ENCODE measurements at regions not wholly inside any gene's neighbourhood (a gene's known extent, or its start where the extent isn't known, plus 50 kb on each side); places are given as distances from the start of the nearest gene placed in this dataset.
"Not testable (repeated sequence)": the region's sequence is repeated elsewhere in the genome, so short reads cannot be mapped to it uniquely, and the experiment has no call there.

- no peak for DNase-seq (ENCODE audit: low read depth in 2 of 2)
These were observed 194.1 kb upstream of the KBTBD8 start for GRCh38 chr3:66803721-66804695.

GRCh38 chr3:66808891-66809594 lies 189.1 kb upstream of the KBTBD8 start:
- no peak for DNase-seq (ENCODE audit: low read depth in 2 of 2)

- DNase-seq (ENCODE audit: low read depth in 2 of 2), result no peak
These were observed 188.5 kb upstream of the KBTBD8 start for GRCh38 chr3:66809595-66809958.

DNA sequence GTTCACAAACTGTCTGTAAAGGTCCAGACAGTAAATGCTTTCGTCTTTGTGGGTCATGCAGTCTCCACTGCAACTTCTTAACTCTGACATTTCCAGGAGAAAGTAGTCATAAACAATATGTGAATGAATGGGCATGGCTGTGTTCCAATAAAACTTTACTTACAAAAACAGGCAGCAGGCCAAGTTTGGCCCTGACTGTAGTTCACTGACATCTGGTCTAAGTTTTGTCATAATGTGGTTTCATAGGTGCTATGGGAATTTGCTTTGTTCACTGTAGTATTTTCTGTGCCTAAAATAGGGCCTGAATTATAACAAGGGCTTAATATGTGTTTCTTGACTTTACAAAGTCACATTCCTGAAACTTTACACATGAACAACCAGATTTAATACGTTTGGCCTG lies 186.0 kb upstream of the KBTBD8 start:
- DNase-seq (ENCODE audit: low read depth in 2 of 2), result no peak

GRCh38 chr3:66812741-66813140 lies 185.4 kb upstream of the KBTBD8 start:
- no peak for DNase-seq (ENCODE audit: low read depth in 2 of 2)

DNA sequence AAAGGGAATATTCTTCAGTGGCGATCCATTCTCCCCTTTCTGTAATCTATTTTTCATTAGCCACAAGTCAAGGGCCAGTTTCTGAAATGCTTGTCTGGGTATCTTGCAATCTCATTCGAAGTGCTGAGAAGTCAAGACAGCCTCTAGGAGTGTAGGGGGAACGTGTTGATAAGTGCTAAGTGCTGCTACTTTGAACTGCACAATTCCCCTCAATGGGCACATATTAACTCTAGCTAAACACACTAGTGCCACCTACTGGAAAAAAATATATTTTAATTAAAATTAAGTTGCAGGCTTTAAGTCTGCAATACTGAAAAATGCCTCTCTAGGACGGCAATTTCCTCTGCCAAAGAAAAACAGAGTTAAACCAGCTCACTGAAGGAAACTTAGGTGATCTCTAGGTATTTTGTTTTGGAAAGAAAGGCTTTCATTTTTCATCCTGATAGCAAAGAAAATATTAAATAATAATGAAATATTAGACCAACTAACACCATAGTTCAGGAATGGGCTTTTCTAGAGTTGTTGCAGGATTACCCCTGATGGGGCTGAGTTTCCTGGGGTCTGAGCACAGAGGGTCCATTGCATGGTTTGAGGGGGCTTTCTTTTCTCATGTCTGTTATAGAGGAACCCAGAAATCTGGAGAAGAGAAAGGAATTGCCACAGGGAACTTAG lies 181.9 kb upstream of the KBTBD8 start:
- peak in 1 of 2 donors; percentile 3 for DNase-seq (ENCODE audit: low read depth in 2 of 2)

DNA sequence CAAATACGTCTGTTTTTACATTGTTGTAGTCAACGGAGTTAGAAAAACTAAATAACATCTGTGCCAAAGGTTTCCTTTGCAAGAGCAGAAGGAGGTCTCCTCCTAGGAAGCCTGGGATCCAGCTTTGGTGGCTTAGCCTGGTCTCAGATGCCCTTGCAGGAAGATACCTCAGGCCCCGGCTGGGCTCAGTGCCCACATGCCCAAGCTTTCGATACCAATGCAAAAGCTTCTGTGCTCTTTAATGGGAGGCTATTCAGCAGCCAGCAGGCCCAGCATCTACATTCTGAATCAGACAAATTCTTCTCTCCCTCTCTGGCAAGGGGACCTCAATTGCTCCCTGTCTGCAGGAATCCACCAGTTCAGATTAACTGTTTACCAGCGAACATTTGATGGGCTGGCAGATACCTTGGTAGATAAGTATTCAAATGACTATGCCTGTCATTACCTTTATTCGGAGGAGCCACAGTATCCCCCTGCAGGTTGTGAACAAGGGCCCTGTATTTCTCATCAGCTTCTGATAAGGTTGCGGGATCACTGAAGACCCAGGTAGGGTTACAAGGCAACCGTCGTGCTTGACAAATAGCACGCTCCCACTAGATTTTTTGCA lies 180.1 kb upstream of the KBTBD8 start:
- no peak for DNase-seq (ENCODE audit: low read depth in 2 of 2)

DNA sequence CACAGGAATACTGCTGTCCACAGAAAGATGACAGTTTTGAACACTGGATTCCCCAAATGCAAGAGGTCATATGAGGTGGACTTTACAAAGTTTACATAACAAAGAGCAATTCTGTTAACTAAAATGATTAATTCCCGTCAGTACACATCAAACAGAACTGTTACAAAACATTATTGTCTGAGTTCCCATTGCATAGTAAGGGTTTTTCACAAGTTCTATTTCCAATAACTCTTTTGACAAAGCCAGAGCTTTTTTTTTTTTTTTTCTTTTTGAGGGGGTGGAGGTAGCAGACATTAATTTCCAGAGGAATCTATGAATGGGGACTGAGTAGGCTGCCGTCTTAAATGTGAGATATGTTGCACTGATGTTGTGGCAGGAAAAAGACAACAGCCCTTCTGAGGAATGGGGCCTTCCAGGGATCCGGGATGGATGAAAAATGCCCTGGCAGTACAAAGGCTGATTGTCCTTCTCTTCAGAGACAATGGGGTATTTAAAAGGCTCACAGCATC lies 178.1 kb upstream of the KBTBD8 start:
- DNase-seq (ENCODE audit: low read depth in 2 of 2), result no peak

GRCh38 chr3:66822186-66823008 lies 175.7 kb upstream of the KBTBD8 start:
- DNase-seq (ENCODE audit: low read depth in 2 of 2), result peak; percentile 18 to 64

DNA sequence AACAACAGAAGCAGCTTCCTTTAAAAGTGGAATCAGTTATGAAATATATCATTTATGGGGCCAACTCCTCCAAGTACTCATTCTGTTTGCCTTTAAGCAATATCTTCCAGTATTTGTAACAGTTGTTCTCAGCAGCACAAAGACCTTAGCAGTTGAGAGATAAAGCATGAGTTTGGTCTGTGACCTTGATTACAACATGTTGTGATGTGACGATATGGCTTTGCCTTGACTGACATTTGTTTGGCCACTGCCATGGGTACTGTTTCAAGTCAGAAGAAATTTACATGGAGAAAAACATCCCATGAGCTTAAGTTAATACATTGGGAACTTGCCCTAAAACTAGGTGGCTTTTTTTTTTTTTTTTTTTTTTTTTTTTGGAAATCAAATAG lies 175.1 kb upstream of the KBTBD8 start:
- no peak for DNase-seq (ENCODE audit: low read depth in 2 of 2)

DNA sequence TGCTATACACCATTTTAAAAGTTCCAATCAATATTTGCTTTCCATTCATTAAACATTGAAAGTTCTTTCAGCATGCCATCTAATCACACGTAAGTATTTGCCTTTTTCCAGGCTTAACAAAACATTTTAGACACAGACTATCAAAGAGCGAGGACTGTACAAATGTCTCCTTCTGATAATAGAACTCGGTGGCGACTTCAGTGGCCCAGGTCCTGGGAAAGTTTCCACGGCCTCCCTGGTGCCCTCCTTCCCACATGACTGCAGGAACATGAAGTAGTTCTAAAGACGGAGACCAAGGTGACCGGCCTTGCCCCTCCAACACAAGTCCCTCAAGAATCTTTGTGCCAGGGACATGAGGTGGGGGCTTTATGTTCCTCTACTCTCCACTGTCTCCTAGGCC lies 174.6 kb upstream of the KBTBD8 start:
- DNase-seq (ENCODE audit: low read depth in 2 of 2), result no peak

DNA sequence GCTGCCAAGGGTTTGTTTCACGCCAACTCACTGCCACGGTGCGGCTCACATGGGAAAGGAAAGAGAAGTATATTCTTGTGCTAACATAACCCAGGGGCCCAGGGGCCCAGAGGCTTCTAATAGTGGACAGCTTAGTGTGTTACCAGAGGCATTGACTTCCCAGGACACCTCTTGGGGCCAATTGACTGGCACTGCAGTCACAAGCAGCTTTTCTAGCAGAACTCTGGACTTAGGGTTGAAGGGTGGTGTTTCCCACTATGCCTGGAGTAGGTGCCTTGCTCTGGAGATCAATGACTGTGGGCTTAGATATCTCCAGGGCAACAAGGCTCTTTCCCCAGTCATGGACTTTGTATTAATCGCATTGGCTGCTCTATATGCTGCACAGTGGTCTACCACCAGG lies 172.7 kb upstream of the KBTBD8 start:
- no peak for DNase-seq (ENCODE audit: low read depth in 2 of 2)

- DNase-seq (ENCODE audit: low read depth in 2 of 2), result no peak
These were observed 170.4 kb upstream of the KBTBD8 start for GRCh38 chr3:66827726-66828125.

DNA sequence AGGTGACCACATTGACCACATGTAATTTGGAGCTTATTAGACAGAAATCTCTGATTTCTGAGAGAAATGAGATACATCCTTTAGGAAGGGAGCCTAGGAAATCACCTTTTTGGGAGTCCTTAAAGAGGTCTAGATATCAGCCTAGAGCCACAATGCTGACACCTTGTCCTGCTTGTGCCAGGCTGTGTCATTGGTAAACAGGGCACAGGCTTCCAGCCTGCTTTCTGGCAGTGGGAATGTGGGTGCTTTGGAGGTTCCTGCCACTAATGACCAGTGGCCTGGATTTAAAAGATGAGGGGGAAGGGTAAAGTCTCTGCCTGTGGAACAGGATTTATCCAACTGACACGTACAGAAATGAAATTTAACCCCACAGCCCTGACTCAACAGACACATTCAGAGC lies 169.8 kb upstream of the KBTBD8 start:
- DNase-seq (ENCODE audit: low read depth in 2 of 2), result no peak

DNA sequence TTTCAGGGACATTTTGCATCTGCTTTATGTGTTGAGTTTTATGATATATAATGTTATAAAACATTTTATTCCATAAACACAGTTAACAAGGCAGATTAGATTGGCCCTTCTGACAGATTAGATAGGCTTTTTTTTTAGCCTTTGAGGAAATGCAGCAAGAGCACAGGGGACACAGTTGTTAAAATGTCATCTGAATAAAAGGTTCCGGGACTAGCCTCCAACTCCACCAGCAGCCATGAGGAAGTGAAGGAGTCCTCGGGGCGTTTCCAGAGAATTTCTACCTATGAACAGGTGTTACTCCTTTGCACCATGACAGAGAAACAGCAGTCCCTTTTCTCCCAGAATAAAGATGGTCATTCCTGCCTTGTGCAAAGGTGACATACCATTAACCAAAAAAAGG lies 167.8 kb upstream of the KBTBD8 start:
- DNase-seq (ENCODE audit: low read depth in 2 of 2), result no peak

GRCh38 chr3:66831931-66832330 lies 166.2 kb upstream of the KBTBD8 start:
- no peak for DNase-seq (ENCODE audit: low read depth in 2 of 2)

- DNase-seq (ENCODE audit: low read depth in 2 of 2), result no peak
These were observed 161.5 kb upstream of the KBTBD8 start for GRCh38 chr3:66836363-66837152.

DNA sequence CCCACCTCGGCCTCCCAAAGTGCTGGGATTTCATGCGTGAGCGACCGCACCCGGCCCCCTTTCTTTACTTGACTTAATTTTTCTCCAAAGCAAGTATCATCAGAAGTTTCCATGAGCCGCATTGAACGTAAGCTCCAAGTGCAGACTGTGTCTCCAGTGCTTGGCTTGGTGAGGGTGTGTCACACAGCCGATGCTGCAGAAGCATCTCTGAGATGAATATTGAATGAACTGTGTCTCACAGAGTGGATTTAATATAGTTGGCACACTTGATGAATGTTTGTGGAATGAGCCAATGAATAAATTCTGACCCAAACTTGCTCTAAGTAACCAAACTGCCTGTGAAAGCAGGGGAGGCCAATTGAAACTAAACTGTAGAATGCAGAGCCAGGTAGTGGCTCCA lies 159.4 kb upstream of the KBTBD8 start:
- DNase-seq (ENCODE audit: low read depth in 2 of 2), result no peak

DNA sequence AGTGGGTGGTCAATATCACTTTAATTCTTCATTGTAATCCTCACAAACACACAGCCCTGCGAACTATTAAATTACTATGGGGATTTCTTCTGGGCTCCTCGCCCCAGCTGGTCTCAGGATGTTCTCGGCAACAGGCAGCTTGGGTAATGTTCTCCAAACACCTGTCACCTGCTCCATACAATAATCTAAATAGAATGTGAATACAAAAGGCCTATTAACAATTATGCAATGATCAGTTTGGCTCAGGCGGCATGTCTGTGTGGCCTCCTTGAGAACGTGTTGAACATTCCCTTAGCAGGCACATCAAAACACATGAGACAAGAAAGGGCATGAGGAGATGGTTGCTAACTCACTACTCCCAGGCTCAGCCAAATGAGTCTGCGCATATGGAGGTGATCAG lies 158.6 kb upstream of the KBTBD8 start:
- no peak for DNase-seq (ENCODE audit: low read depth in 2 of 2)

DNA sequence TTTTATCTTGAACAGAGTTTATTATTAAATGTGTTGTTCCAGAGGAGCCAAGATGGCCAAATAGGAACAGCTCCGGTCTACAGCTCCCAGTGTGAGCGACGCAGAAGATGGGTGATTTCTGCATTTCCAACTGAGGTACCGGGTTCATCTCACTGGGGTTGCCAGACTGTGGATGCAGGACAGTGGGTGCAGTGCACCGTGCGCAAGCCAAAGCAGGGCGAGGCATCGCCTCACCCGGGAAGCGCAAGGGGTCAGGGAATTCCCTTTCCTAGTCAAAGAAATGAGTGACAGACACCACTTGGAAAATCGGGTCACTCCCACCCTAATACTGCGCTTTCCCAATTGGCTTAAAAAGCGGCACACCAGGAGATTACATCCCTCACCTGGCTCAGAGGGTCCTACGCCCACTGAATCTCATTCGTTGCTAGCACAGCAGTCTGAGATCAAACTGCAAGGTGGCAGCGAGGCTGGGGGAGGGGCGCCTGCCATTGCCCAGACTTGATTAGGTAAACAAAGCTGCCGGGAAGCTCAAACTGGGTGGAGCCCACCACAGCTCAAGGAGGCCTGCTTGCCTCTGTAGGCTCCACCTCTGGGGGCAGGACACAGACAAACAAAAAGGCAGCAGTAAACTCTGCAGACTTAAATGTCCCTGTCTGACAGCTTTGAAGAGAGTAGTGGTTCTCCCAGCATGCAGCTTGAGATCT lies 155.2 kb upstream of the KBTBD8 start:
- DNase-seq (ENCODE audit: low read depth in 2 of 2), result not testable (repeated sequence)
